Mammary epithelial cell (primary cell): ENCODE measurements at regions not wholly inside any gene's neighbourhood (a gene's known extent, or its start where the extent isn't known, plus 50 kb on each side); places are given as distances from the start of the nearest gene placed in this dataset.
"Not testable (repeated sequence)": the region's sequence is repeated elsewhere in the genome, so short reads cannot be mapped to it uniquely, and the experiment has no call there.

Experiments used
- EZH2 ChIP-seq: IDR thresholded peaks from 2 replicates; pipeline ENCODE4 v1.6.1; 2012; ENCODE audit warnings: low read length, inconsistent platforms, borderline replicate concordance
- TF ChIP-seq, protein P1 (sequence below), 2 donors: IDR thresholded peaks in 1 of 2; conservative IDR thresholded peaks in 1 of 2; 2 replicates each; pipeline ENCODE4 v1.5.1; 2011 to 2012; ENCODE audit warnings: inconsistent platforms in 2 of 2, low read length in 2 of 2, mild to moderate bottlenecking in 2 of 2, control low read depth in 1 of 2, low read depth in 1 of 2; ENCODE audit not compliant: insufficient read depth in 1 of 2; ENCODE audit errors: extremely low read depth in 1 of 2

DNA sequence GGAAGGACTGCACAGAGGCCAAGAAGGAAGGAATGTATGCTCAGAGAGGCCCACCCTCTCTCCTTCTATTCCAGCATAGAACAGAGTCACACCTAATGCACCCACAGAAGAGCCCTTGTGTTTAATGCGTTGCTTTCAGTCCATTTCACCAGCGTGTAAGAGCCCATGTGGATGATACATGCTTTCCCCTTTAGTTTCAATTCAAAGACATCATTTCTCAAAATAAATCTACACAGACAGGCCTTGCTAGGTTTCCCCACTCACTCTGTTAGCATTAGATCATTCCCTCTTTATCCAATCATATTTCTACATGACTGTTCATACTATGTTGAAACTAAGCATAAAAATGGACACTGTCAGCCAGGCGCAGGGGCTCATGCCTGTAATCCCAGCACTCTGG is 331.5 kb downstream of the CEP170 start:
- TF ChIP-seq, protein P1, sequence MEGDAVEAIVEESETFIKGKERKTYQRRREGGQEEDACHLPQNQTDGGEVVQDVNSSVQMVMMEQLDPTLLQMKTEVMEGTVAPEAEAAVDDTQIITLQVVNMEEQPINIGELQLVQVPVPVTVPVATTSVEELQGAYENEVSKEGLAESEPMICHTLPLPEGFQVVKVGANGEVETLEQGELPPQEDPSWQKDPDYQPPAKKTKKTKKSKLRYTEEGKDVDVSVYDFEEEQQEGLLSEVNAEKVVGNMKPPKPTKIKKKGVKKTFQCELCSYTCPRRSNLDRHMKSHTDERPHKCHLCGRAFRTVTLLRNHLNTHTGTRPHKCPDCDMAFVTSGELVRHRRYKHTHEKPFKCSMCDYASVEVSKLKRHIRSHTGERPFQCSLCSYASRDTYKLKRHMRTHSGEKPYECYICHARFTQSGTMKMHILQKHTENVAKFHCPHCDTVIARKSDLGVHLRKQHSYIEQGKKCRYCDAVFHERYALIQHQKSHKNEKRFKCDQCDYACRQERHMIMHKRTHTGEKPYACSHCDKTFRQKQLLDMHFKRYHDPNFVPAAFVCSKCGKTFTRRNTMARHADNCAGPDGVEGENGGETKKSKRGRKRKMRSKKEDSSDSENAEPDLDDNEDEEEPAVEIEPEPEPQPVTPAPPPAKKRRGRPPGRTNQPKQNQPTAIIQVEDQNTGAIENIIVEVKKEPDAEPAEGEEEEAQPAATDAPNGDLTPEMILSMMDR (conservative IDR thresholded peaks at IDR 0.05 in 1 of 2, IDR thresholded peaks at IDR 0.05 in 1 of 2; ENCODE audit: extremely low read depth in 1 of 2, insufficient read depth in 1 of 2, low read depth in 1 of 2, low read length in 2 of 2): not testable (repeated sequence)
- not testable (repeated sequence) for TF ChIP-seq EZH2
